C4-2B (cell line): ENCODE measurements at regions not wholly inside any gene's neighbourhood (a gene's known extent, or its start where the extent isn't known, plus 50 kb on each side); places are given as distances from the start of the nearest gene placed in this dataset.
A peak's percentile ranks its signal among the peaks of the same experiment; 100 is the strongest.
"Not testable (repeated sequence)": the region's sequence is repeated elsewhere in the genome, so short reads cannot be mapped to it uniquely, and the experiment has no call there.

Source experiments
- H3K27ac ChIP-seq: fragments of 450-650 bp; 2 replicates; pipeline ENCODE4 v1.5.1; 2017
- ZFX ChIP-seq: fragments of 450-650 bp; IDR thresholded peaks from 2 replicates; pipeline ENCODE4 v1.6.1; 2017
- TF ChIP-seq, protein P1 (sequence below): fragments of 450-650 bp; conservative IDR thresholded peaks from 2 replicates; pipeline ENCODE4 v1.5.1; 2017; ENCODE audit warnings: mild to moderate bottlenecking

DNA sequence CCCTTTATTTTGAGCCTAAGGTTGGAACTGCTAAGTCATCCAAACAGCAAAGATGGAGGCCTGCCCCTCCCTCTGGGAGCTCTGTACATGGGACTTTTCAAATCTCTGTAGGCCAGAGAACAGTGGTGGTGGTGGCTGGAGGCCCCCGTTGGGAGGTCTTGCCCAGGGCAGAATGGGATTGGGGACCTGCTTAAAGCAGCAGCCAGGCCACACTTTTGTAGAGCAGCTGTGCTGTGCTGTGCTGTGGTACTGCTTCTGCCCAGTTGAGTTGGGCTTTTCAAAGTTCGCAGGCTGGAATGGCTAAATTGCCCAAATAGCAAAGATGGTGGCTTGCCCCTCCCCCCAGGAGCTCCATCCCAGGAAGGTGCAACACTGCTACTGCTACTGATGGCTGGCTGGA lies 147.5 kb upstream of the TACR3 start:
- TF ChIP-seq, protein P1, sequence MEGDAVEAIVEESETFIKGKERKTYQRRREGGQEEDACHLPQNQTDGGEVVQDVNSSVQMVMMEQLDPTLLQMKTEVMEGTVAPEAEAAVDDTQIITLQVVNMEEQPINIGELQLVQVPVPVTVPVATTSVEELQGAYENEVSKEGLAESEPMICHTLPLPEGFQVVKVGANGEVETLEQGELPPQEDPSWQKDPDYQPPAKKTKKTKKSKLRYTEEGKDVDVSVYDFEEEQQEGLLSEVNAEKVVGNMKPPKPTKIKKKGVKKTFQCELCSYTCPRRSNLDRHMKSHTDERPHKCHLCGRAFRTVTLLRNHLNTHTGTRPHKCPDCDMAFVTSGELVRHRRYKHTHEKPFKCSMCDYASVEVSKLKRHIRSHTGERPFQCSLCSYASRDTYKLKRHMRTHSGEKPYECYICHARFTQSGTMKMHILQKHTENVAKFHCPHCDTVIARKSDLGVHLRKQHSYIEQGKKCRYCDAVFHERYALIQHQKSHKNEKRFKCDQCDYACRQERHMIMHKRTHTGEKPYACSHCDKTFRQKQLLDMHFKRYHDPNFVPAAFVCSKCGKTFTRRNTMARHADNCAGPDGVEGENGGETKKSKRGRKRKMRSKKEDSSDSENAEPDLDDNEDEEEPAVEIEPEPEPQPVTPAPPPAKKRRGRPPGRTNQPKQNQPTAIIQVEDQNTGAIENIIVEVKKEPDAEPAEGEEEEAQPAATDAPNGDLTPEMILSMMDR, result no peak
- no peak for TF ChIP-seq ZFX
- H3K27ac ChIP-seq, result no peak overlapping the region

DNA sequence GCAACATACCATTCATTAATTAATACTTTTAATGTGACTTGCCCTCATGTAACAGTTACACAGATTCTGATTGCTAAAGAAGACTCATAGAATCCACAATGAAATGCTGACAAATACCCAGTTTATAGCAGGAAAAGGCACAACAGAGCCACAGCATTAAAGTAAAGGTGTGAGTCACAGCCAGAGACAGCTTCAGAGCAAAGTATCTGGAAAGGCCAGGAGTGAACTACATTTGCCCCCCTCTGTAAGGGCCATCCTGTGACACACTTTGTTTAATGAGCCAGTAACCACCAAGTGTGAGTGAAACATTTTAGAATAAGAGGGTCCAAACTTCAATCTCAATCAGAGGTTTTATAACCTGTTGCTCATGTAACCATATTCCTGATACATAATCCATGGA lies 133.8 kb upstream of the TACR3 start:
- no peak overlapping the region for H3K27ac ChIP-seq
- no peak for TF ChIP-seq ZFX
- TF ChIP-seq, protein P1, result no peak

DNA sequence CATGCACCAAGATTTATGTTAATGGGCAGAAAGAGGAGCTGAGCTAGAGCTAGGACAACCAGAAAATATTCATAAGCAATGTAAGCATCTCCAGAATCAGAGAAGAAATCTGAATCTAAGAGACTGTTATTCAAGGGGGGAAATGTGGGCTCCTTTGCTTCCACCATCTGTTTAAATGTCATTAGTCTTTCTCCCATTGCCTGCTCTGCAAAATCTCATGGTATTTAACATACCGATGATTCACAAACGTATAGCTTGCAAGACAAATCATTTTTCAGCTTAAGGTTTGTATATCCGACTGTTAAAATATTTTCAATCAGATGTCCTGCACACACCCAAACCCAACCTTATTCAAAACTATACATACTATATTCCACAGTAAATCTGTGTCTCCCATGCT lies 133.4 kb upstream of the TACR3 start:
- TF ChIP-seq, protein P1, result no peak
- TF ChIP-seq ZFX, result no peak
- H3K27ac ChIP-seq, result no peak overlapping the region

DNA sequence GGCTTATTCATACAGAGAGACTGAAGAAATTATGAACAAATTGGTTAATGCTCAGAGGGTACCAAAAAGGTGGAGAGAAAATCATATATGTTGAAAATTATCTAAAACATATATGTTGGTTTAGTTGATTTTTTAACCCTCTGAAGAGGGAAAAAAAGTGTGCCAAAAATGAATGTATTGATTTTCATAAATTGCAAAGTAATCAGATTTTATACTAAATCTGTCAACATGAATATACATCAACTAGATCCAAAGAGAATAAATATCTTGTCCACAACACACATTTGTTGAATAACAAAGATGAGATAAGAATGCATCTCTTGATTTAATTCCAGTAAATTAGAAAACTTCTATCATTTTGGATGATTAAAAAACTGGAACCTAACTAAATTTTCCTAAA lies 125.3 kb upstream of the TACR3 start:
- TF ChIP-seq, protein P1, result no peak
- no peak for TF ChIP-seq ZFX

DNA sequence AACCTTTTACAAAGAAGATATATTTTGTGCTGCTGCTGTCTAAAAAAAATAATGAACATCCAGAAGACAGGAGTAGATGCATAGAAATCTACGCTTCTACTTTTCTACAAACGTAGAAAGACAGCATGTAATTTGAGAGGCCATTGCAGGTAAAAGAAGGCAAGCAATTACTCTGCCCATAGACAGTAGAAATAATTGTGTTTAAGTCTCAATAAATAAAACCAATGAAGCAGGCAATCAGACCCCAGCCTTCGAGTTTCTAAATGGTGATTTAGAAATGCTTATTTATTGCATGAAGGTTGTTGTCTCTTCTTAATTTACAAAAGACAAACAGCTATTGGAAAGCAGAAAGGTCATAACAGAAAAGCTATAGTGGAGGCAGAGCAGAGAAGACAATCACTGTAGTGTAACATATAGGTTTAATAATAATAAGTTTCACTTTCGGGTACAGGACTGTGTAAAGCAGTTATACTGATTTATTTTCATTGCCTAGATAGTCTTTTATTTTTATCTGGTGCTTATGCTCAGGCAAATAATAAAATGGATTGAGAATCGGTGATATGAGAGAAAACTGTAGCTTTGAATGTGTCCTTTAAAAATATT lies 123.0 kb upstream of the TACR3 start:
- no peak overlapping the region for H3K27ac ChIP-seq
- TF ChIP-seq, protein P1, result no peak
- no peak for TF ChIP-seq ZFX

More for the DNA sequence above, 125.3 kb upstream of the TACR3 start:
- H3K27ac ChIP-seq, result no peak overlapping the region

DNA sequence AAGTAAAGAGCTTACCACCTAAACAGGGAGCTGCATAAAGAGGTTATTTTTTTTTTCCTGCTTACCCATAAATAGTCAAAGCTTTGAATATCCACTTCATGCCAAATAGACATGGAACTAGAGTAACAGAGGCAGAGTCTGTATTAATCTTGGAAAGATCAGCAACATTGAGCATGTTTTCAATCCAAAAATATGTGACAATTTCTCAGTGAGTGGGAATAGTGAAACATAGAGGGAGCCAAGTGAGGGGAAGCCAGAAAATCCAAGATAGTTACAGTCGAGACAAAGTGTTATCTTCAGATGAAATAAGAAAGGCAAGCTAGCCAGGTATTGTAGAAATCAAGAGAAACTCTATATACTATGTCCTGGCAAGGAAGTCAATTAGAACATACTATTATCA lies 122.3 kb upstream of the TACR3 start:
- no peak overlapping the region for H3K27ac ChIP-seq
- TF ChIP-seq ZFX, result no peak
- TF ChIP-seq, protein P1, result no peak

DNA sequence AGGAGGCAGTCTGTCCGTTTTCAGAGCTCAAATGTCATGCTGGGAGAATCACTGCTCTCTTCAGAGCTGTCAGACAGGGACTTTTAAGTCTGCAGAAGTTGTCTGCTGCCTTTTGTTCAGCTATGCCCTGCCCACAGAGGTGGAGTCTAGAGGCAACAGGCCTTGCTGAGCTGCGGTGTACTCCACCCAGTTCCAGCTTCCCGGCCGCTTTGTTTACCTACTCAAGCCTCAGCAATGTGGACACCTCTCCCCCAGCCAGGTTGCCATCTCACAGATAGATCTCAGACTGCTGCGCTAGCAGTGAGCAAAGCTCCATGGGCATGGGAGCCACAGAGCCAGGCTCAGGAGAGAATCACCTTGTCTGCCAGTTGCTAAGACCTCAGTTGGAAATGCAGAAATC lies 90.5 kb upstream of the TACR3 start:
- not testable (repeated sequence) for H3K27ac ChIP-seq

DNA sequence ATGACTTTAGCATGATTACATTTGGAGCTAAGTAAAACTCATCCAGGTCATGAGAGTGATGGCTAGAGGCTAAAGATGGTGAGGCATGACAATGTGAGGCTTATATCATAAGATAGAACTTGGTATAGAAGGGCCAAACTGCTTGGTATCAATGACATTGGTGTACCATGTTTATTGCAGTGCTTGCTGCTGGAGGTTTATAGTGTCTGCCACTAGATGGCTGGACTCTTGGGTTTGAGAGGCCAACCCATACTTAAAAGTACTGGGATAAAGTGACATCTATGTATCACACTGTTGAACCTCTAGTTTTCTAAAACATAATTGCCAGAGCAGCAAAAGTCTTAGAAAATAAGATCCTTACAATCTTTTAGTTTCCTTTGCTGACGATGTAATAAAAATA lies 83.0 kb upstream of the TACR3 start:
- H3K27ac ChIP-seq, result no peak overlapping the region
- no peak for TF ChIP-seq ZFX
- TF ChIP-seq, protein P1, result peak; percentile 29
